ENCODE measurements at regions not wholly inside any gene's neighbourhood (a gene's known extent, or its start where the extent isn't known, plus 50 kb on each side); places are given as distances from the start of the nearest gene placed in this dataset.

- 70 to 84% methylated on average over 6 of the region's 6 CpGs for WGBS, 2 donors
- intact Hi-C loops (cut with DNase I): no loop called here
- Histone ChIP-seq H3K27ac (no peak overlapping the region), H3K36me3 (no peaks in the 10 kb centered on the region), H3K27me3 (no peaks in the 10 kb centered on the region), H3K4me3 (replicated peaks in 1 of 3) (no peak overlapping the region), H3K4me1 (no peaks in the 10 kb centered on the region), H3K9me3 (no peaks in the 10 kb centered on the region)
- TF ChIP-seq POLR2A (IDR thresholded peaks at IDR 0.05) (no peak), CTCF (IDR thresholded peaks at IDR 0.05) (no peak)
- DNase-seq: no peak
These were observed 242.9 kb downstream of the VGLL3 start for GRCh38 chr3:86748015-86748414.

GRCh38 chr3:86744051-86744450 lies 246.9 kb downstream of the VGLL3 start:
- WGBS, 2 donors: 75 to 76% methylated on average over 1 of the region's 1 CpG
- Histone ChIP-seq H3K4me1 (no peaks in the 10 kb centered on the region), H3K36me3 (no peaks in the 10 kb centered on the region), H3K27me3 (no peaks in the 10 kb centered on the region), H3K4me3 (replicated peaks in 1 of 3) (no peak overlapping the region), H3K27ac (no peak overlapping the region), H3K9me3 (no peaks in the 10 kb centered on the region)
- DNase-seq: no peak
- intact Hi-C loops (cut with DNase I): no loop called here
- TF ChIP-seq CTCF (IDR thresholded peaks at IDR 0.05) (no peak), POLR2A (IDR thresholded peaks at IDR 0.05) (no peak)

- Histone ChIP-seq H3K4me3 (replicated peaks in 1 of 3) (no peak overlapping the region), H3K27me3 (no peaks in the 10 kb centered on the region), H3K9me3 (no peaks in the 10 kb centered on the region), H3K4me1 (no peaks in the 10 kb centered on the region), H3K27ac (no peak overlapping the region), H3K36me3 (no peaks in the 10 kb centered on the region)
- WGBS, 2 donors: 74 to 88% methylated on average over 1 of the region's 1 CpG
- no peak for DNase-seq
- TF ChIP-seq CTCF (IDR thresholded peaks at IDR 0.05) (no peak), POLR2A (IDR thresholded peaks at IDR 0.05) (no peak)
- intact Hi-C loops (cut with DNase I): no loop called here
These were observed 247.7 kb downstream of the VGLL3 start for GRCh38 chr3:86743233-86743632.

GRCh38 chr3:86740751-86741150 lies 250.2 kb downstream of the VGLL3 start:
- 86 to 89% methylated on average over 3 of the region's 3 CpGs for WGBS, 2 donors
- DNase-seq: no peak
- intact Hi-C loops (cut with DNase I): no loop called here
- no peak overlapping the region for H3K27ac ChIP-seq
- no peaks in the 10 kb centered on the region for H3K9me3 ChIP-seq
- TF ChIP-seq POLR2A (IDR thresholded peaks at IDR 0.05) (no peak), CTCF (IDR thresholded peaks at IDR 0.05) (no peak)
- H3K4me1 ChIP-seq: no peaks in the 10 kb centered on the region
- no peaks in the 10 kb centered on the region for H3K36me3 ChIP-seq
- H3K4me3 ChIP-seq (replicated peaks in 1 of 3): no peak overlapping the region
- H3K27me3 ChIP-seq: no peaks in the 10 kb centered on the region

- no peak overlapping the region for H3K4me3 ChIP-seq (replicated peaks in 1 of 3)
- no peak for DNase-seq
- intact Hi-C loops (cut with DNase I): no loop called here
- no peaks in the 10 kb centered on the region for H3K36me3 ChIP-seq
- H3K27ac ChIP-seq: no peak overlapping the region
- no peaks in the 10 kb centered on the region for H3K4me1 ChIP-seq
- no peaks in the 10 kb centered on the region for H3K9me3 ChIP-seq
- H3K27me3 ChIP-seq: no peaks in the 10 kb centered on the region
- TF ChIP-seq CTCF (IDR thresholded peaks at IDR 0.05) (no peak), POLR2A (IDR thresholded peaks at IDR 0.05) (no peak)
- WGBS, 2 donors: 81 to 87% methylated on average over 3 of the region's 3 CpGs
These were observed 251.7 kb downstream of the VGLL3 start for GRCh38 chr3:86739244-86739643.

All from thyroid gland (tissue), 4 donors.